Upper lobe of left lung (tissue), 6 donors: ENCODE measurements at regions not wholly inside any gene's neighbourhood (a gene's known extent, or its start where the extent isn't known, plus 50 kb on each side); places are given as distances from the start of the nearest gene placed in this dataset.

Source experiments
- ATAC-seq, 2 donors: fragments of 200-7000 bp; cut with Tn5 transposase; one replicate each; pipeline ENCODE4 v1.9.1; 2022; ENCODE audit warnings: mild to moderate bottlenecking in 2 of 2, moderate library complexity in 2 of 2; ENCODE audit not compliant: low FRiP score in 2 of 2
- DNase-seq, 2 donors: peaks; one replicate each; pipeline ENCODE4 v3.0.0-alpha.2; 2019 to 2020
- H3K27ac ChIP-seq, 4 donors: fragments of 200-600 bp; sonication (generic); one replicate each; pipeline ENCODE4 v1.5.1; 2016 to 2019
- H3K27me3 ChIP-seq, 4 donors: fragments of 200-600 bp; sonication (generic); one replicate each; pipeline ENCODE4 v1.5.1; 2017 to 2019
- H3K36me3 ChIP-seq, 4 donors: fragments of 200-600 bp; sonication (generic); one replicate each; pipeline ENCODE4 v1.5.1; 2016 to 2019
- H3K4me1 ChIP-seq, 4 donors: fragments of 200-600 bp; sonication (generic); one replicate each; pipeline ENCODE4 v1.5.1; 2018 to 2019
- H3K4me3 ChIP-seq, 4 donors: fragments of 200-600 bp; sonication (generic); one replicate each; pipeline ENCODE4 v1.5.1; 2017 to 2019; ENCODE audit warnings: mild to moderate bottlenecking in 2 of 4, moderate library complexity in 1 of 4
- H3K9me3 ChIP-seq, 4 donors: fragments of 200-600 bp; sonication (generic); one replicate each; pipeline ENCODE4 v1.5.1; 2018 to 2019
- EP300 ChIP-seq, 4 donors: sonication (generic); formaldehyde crosslinking; IDR thresholded peaks; one replicate each; pipeline ENCODE4 v1.5.1; 2017; ENCODE audit warnings: antibody characterized with exemption in 4 of 4, control low read depth in 2 of 4
- POLR2A ChIP-seq, 4 donors: fragments of 450-650 bp; IDR thresholded peaks; one replicate each; pipeline ENCODE4 v1.5.1; 2016 to 2017; ENCODE audit warnings: antibody characterized with exemption in 4 of 4, mild to moderate bottlenecking in 2 of 4
- POLR2AphosphoS5 ChIP-seq, 2 donors: sonication (generic); formaldehyde crosslinking; IDR thresholded peaks; one replicate each; pipeline ENCODE4 v1.5.1; 2017; ENCODE audit warnings: antibody characterized with exemption in 2 of 2
- WGBS, 2 donors: methylation state at CpG; one replicate each; pipeline ENCODE4 v1.1.5; 2017 to 2018; 5-methylcytosine and 5-hydroxymethylcytosine counted together
- TF ChIP-seq, protein P1 (sequence below), 6 experiments: fragments of 450-650 bp in 4 of 6; fragments of 200-600 bp in 2 of 6; sonication (generic) in 2 of 6; IDR thresholded peaks; one replicate each; pipeline ENCODE4 v1.5.1; 2016 to 2019; ENCODE audit warnings: antibody characterized with exemption in 6 of 6
- donor health status: DM: no; HTN: no; CAD: no; lungs with moderate emphysema.
- donor health status: DM: no; HTN: yes; CAD: no; lungs with severe emphysema.

DNA sequence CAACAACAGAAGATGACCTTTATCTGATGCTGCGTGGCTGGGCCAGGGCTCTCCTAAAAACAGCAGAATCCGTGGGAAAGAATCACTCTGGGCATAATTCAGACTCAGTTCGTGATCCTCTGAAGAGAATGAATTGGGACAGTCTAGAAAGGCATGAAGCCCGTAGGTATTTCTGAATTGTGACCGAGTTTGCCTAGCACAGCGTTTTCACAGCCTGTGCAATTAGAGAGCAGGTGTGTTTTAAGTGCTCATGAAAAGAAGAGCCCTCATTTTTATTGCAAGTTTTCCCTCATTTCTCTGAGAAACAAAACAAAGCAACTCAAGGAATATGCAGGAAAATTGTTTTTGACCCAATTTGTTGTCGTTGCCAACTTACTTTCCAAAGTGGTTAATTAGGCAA, 366.2 kb downstream of the WDR11 start:
- 57 to 68% methylated on average over 7 of the region's 7 CpGs for WGBS, 2 donors
- Histone ChIP-seq H3K27ac (no peak overlapping the region), H3K36me3 (no peaks in the 10 kb centered on the region), H3K4me3 (no peak overlapping the region), H3K4me1 (no peaks in the 10 kb centered on the region), H3K27me3 (no peaks in the 10 kb centered on the region), H3K9me3 (no peaks in the 10 kb centered on the region)
- no peak for DNase-seq
- TF ChIP-seq, protein P1, sequence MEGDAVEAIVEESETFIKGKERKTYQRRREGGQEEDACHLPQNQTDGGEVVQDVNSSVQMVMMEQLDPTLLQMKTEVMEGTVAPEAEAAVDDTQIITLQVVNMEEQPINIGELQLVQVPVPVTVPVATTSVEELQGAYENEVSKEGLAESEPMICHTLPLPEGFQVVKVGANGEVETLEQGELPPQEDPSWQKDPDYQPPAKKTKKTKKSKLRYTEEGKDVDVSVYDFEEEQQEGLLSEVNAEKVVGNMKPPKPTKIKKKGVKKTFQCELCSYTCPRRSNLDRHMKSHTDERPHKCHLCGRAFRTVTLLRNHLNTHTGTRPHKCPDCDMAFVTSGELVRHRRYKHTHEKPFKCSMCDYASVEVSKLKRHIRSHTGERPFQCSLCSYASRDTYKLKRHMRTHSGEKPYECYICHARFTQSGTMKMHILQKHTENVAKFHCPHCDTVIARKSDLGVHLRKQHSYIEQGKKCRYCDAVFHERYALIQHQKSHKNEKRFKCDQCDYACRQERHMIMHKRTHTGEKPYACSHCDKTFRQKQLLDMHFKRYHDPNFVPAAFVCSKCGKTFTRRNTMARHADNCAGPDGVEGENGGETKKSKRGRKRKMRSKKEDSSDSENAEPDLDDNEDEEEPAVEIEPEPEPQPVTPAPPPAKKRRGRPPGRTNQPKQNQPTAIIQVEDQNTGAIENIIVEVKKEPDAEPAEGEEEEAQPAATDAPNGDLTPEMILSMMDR (IDR thresholded peaks at IDR 0.05): no peak
- TF ChIP-seq POLR2A (IDR thresholded peaks at IDR 0.05) (no peak), POLR2AphosphoS5 (IDR thresholded peaks at IDR 0.05) (no peak), EP300 (IDR thresholded peaks at IDR 0.05) (no peak)
- no peak for ATAC-seq

DNA sequence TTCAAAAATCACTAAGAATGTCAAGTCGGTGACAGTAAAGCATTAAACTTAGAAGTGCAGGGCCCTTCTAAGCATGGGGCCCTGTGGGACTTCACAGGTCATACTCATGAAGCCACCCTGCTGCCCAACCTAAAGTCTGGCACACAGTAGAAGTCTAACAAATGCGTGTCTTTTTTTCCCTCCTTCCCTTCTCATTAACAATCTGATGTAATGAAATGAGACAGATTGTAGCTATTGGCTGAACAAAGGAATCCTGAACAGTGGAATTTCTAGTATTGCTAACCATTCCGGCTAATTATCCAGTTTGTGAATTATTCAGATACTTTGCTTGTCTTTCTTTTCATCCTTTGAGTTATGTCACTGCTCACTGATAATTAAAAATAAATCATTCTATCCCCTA, 369.9 kb downstream of the WDR11 start:
- no peak overlapping the region for H3K4me3 ChIP-seq
- no peaks in the 10 kb centered on the region for H3K9me3 ChIP-seq
- TF ChIP-seq POLR2A (IDR thresholded peaks at IDR 0.05): no peak
- TF ChIP-seq EP300 (IDR thresholded peaks at IDR 0.05): no peak
- TF ChIP-seq, protein P1 (IDR thresholded peaks at IDR 0.05): no peak
- no peak for TF ChIP-seq POLR2AphosphoS5 (IDR thresholded peaks at IDR 0.05)
- no peak for ATAC-seq
- no peaks in the 10 kb centered on the region for H3K36me3 ChIP-seq
- no peak overlapping the region for H3K27ac ChIP-seq
- 86 to 87% methylated on average over 3 of the region's 3 CpGs for WGBS, 2 donors
- DNase-seq: no peak
- no peaks in the 10 kb centered on the region for H3K27me3 ChIP-seq
- H3K4me1 ChIP-seq: no peaks in the 10 kb centered on the region

DNA sequence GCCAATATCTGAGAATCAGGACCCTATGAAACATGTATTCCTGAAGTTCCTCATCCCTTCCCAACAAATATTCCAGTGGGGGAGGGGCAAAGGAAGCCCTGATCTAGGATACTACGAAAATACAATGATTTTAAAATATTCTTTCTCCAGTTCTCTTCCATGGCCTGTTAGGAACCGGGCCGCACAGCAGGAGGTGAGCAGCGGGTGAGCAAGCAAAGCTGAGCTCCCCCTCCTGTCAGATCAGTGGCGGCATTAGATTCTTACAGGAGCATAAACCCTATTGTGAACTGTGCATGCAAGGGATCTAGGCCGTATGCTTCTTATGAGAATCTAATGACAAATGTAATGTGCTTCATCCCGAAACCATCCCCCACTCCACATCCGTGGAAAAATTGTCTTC, 370.8 kb downstream of the WDR11 start:
- H3K27ac ChIP-seq: no peak overlapping the region
- TF ChIP-seq EP300 (IDR thresholded peaks at IDR 0.05) (no peak), POLR2A (IDR thresholded peaks at IDR 0.05) (no peak)
- H3K9me3 ChIP-seq: no peaks in the 10 kb centered on the region
- no peaks in the 10 kb centered on the region for H3K36me3 ChIP-seq
- no peak for ATAC-seq
- no peak for DNase-seq
- no peaks in the 10 kb centered on the region for H3K27me3 ChIP-seq
- H3K4me3 ChIP-seq: no peak overlapping the region
- WGBS, 2 donors: 80 to 85% methylated on average over 8 of the region's 8 CpGs
- H3K4me1 ChIP-seq: no peaks in the 10 kb centered on the region

DNA sequence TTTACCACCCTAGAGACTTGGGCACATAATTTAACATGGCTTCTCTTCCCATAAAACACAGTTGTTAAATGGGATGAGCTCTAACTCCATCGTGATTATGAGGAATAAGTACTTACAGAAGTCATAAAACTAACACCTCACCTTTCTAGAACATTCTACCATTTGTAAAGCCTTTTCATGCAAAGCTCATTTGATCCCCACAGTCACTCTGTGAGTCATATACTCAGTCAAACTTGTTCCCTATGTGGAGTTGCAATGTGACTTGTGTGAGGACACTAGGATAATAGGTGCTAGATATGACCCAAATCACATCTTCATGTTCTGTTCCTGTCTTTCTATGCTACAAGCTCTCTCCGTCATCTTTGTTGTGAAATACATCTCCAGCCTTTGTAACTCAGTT, 371.7 kb downstream of the WDR11 start:
- 70 to 82% methylated on average over 2 of the region's 2 CpGs for WGBS, 2 donors

DNA sequence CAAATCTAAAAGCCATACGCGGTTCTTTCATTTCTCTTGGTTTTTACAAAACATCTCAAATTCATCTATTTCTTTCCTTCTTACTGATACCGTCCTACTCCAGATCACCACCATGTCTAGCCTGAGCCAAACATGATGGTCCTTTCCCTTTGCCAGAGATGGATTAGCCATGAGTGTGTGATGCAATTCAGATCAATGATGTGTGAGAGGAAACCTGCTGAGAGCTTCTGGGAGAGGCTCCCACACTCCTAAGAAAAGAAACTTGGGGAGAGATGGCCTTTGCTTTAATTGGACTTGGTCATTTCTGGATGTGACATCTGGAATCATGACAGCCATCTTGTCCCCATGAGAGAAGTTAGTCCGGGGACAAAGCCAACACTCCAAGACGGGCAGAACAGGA, 367.2 kb downstream of the FGFR2 start:
- TF ChIP-seq, protein P1 (IDR thresholded peaks at IDR 0.05): no peak
- TF ChIP-seq POLR2AphosphoS5 (IDR thresholded peaks at IDR 0.05): no peak
- no peak for TF ChIP-seq EP300 (IDR thresholded peaks at IDR 0.05)
- no peak for TF ChIP-seq POLR2A (IDR thresholded peaks at IDR 0.05)
- Histone ChIP-seq H3K9me3 (no peaks in the 10 kb centered on the region), H3K36me3 (no peaks in the 10 kb centered on the region), H3K4me3 (no peak overlapping the region), H3K27ac (no peak overlapping the region), H3K27me3 (no peaks in the 10 kb centered on the region), H3K4me1 (no peaks in the 10 kb centered on the region)
- 76 to 84% methylated on average over 5 of the region's 5 CpGs for WGBS, 2 donors
- ATAC-seq (no peak), DNase-seq (no peak)

More for the DNA sequence above, 371.7 kb downstream of the WDR11 start:
- Histone ChIP-seq H3K27me3 (no peaks in the 10 kb centered on the region), H3K4me1 (no peaks in the 10 kb centered on the region), H3K27ac (no peak overlapping the region), H3K36me3 (no peaks in the 10 kb centered on the region), H3K9me3 (no peaks in the 10 kb centered on the region), H3K4me3 (no peak overlapping the region)
- no peak for ATAC-seq
- no peak for DNase-seq
- TF ChIP-seq, protein P1 (IDR thresholded peaks at IDR 0.05): no peak
- TF ChIP-seq EP300 (IDR thresholded peaks at IDR 0.05) (no peak), POLR2A (IDR thresholded peaks at IDR 0.05) (no peak), POLR2AphosphoS5 (IDR thresholded peaks at IDR 0.05) (no peak)
